ENCODE measurements at regions not wholly inside any gene's neighbourhood (a gene's known extent, or its start where the extent isn't known, plus 50 kb on each side); places are given as distances from the start of the nearest gene placed in this dataset.

DNA sequence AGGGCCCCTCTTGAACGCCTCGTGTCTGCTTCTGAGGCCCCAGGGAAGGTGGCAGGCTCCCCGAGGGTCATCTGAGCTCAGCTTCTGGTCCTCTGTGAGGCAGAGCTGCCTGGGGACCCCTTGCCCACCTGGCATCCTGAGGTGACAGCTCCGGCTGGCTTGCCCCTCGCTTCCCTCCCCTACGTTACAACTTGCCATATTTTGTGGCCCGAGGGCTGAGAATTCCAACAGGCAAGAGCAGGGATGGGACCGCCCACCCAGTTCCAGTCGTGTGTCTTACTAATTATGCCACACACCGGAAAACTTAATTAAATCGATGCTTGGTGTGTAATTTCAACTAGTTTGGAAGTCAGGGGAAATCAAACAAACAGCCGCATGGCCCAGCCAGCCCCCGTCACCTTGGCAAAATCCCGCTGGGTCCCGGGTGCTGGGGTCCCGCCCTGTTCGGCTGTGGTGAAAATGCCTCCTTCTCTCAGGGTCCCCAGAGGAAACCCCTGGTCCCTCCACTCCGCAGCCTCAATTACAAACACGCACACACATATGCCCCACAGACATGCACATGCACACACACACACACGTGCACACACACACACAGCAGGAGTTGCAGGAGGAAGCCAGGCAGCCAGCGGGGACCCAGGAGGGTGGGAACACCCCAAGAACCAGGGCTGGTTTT is 221.0 kb upstream of the IER5L start:
- Histone ChIP-seq H3K27ac (ENCODE audit: low read length) (no peak overlapping the region), H3K4me3 (ENCODE audit: low read length) (no peak overlapping the region), H3K9me3 (ENCODE audit: control insufficient read depth, insufficient read depth, low read length) (no peaks in the 10 kb centered on the region), H3K36me3 (ENCODE audit: control insufficient read depth, insufficient read depth, low read length) (no peaks in the 10 kb centered on the region), H3K4me1 (ENCODE audit: control insufficient read depth, insufficient read depth, low read length) (no peaks in the 10 kb centered on the region), H3K27me3 (ENCODE audit: control insufficient read depth, insufficient read depth, low read length) (no peaks in the 10 kb centered on the region)
- TF ChIP-seq, protein P1, sequence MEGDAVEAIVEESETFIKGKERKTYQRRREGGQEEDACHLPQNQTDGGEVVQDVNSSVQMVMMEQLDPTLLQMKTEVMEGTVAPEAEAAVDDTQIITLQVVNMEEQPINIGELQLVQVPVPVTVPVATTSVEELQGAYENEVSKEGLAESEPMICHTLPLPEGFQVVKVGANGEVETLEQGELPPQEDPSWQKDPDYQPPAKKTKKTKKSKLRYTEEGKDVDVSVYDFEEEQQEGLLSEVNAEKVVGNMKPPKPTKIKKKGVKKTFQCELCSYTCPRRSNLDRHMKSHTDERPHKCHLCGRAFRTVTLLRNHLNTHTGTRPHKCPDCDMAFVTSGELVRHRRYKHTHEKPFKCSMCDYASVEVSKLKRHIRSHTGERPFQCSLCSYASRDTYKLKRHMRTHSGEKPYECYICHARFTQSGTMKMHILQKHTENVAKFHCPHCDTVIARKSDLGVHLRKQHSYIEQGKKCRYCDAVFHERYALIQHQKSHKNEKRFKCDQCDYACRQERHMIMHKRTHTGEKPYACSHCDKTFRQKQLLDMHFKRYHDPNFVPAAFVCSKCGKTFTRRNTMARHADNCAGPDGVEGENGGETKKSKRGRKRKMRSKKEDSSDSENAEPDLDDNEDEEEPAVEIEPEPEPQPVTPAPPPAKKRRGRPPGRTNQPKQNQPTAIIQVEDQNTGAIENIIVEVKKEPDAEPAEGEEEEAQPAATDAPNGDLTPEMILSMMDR (IDR thresholded peaks at IDR 0.05), result no peak
- no peak for ATAC-seq
- H3K9me3 Mint-ChIP-seq, result no peaks in the 10 kb centered on the region
- H3K4me3 Mint-ChIP-seq, result no peak overlapping the region
- H3K27me3 Mint-ChIP-seq (ENCODE audit: low read depth in 2 of 2), result peaks cover 0 to 7% of the 10 kb centered on the region in 2 donors
- peaks cover 0 to 9% of the 10 kb centered on the region in 2 donors for H3K4me1 Mint-ChIP-seq
- no peaks in the 10 kb centered on the region for H3K36me3 Mint-ChIP-seq
- no peak overlapping the region for H3K27ac Mint-ChIP-seq
- DNase-seq, result no peak
- WGBS (ENCODE audit: insufficient coverage), result 77% methylated on average over 21 of the region's 21 CpGs
- intact Hi-C loops (cut with micrococcal nuclease), result no loop called here

DNA sequence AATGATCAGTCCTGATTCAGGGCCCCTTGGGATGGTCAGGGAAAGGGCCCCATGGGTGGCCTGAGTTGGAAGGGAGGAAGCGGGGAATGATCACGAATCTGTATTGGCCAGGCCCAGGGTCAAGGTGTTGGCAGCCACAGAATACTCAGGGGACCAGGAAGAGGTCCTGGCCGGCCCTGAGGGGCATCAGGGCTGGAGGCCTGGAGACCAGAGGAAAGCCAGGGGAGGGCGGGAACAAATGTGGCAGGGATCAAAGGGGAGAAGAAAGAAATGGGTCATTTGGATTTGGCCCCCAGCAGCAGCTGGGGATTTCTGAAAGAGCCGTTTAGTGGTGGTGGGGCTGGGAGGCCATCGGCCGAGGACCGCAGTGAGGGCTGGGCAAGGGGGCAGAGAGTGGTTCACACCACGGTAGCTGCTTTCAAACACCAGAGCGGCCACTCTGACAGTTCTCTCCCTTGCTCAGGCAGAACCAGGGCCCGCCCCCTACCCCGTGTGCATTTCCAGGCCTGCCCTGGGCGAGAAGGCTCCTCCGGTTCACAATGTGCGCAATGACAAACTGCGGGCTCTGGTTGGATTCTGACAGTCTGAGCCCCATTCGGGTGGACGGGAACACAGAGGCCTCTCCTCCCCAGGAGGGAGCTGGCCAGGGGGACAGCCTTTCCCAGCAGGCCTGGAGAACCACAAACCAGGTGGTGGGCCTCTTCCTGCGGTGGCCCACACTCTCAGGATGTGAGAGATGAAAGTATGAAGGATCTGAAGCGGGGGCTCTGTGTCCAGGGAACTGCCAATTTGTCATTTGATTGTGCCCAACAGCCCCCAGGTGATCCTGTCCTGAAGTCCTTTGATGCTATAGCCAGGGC is 220.3 kb upstream of the IER5L start:
- H3K27ac ChIP-seq (ENCODE audit: low read length), result no peak overlapping the region
- Mint-ChIP-seq H3K27ac (no peak overlapping the region), H3K4me3 (no peak overlapping the region), H3K27me3 (ENCODE audit: low read depth in 2 of 2) (peaks cover 0 to 3% of the 10 kb centered on the region in 2 donors), H3K9me3 (no peaks in the 10 kb centered on the region), H3K4me1 (peaks cover 0 to 5% of the 10 kb centered on the region in 2 donors), H3K36me3 (no peaks in the 10 kb centered on the region)
- H3K9me3 ChIP-seq (ENCODE audit: control insufficient read depth, insufficient read depth, low read length), result no peaks in the 10 kb centered on the region
- H3K4me1 ChIP-seq (ENCODE audit: control insufficient read depth, insufficient read depth, low read length), result no peaks in the 10 kb centered on the region
- WGBS (ENCODE audit: insufficient coverage), result 70% methylated on average over 20 of the region's 20 CpGs
- no peaks in the 10 kb centered on the region for H3K27me3 ChIP-seq (ENCODE audit: control insufficient read depth, insufficient read depth, low read length)
- TF ChIP-seq, protein P1 (IDR thresholded peaks at IDR 0.05), result no peak
- intact Hi-C loops (cut with micrococcal nuclease), result no loop called here
- H3K36me3 ChIP-seq (ENCODE audit: control insufficient read depth, insufficient read depth, low read length), result no peaks in the 10 kb centered on the region
- H3K4me3 ChIP-seq (ENCODE audit: low read length), result no peak overlapping the region
- DNase-seq (no peak), ATAC-seq (no peak)

DNA sequence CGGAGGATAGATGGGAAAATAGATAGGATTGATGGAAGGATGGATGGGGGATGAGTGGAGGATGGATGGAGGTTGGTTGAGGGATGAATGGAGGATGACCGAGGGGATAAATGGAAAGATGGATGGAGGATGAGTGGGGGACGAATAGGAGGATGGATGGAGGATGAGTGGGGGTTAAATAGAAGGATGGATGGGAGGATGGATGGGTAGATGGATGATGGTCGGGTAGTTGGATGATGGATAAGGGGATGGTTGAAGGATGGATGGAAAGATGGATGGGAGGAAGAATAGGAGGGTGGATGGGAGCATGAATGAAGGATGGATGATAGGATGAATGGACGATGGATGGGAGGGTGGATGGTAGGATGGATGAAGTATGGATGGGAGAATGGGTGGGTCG is 219.3 kb upstream of the IER5L start:
- Mint-ChIP-seq H3K9me3 (no peaks in the 10 kb centered on the region), H3K27ac (no peak overlapping the region), H3K4me1 (peaks cover 0 to under 1% of the 10 kb centered on the region in 2 donors), H3K4me3 (no peak overlapping the region), H3K36me3 (no peaks in the 10 kb centered on the region), H3K27me3 (ENCODE audit: low read depth in 2 of 2) (peaks cover 0 to under 1% of the 10 kb centered on the region in 2 donors)
- Histone ChIP-seq H3K27me3 (ENCODE audit: control insufficient read depth, insufficient read depth, low read length) (no peaks in the 10 kb centered on the region), H3K36me3 (ENCODE audit: control insufficient read depth, insufficient read depth, low read length) (no peaks in the 10 kb centered on the region), H3K4me3 (ENCODE audit: low read length) (no peak overlapping the region), H3K27ac (ENCODE audit: low read length) (no peak overlapping the region), H3K4me1 (ENCODE audit: control insufficient read depth, insufficient read depth, low read length) (no peaks in the 10 kb centered on the region), H3K9me3 (ENCODE audit: control insufficient read depth, insufficient read depth, low read length) (no peaks in the 10 kb centered on the region)
- 95% methylated on average over 6 of the region's 6 CpGs for WGBS (ENCODE audit: insufficient coverage)
- TF ChIP-seq, protein P1 (IDR thresholded peaks at IDR 0.05), result no peak
- no peak for ATAC-seq
- intact Hi-C loops (cut with micrococcal nuclease), result no loop called here
- no peak for DNase-seq

All from natural killer cell (primary cell).